CD14-positive monocyte (primary cell): ENCODE measurements at regions not wholly inside any gene's neighbourhood (a gene's known extent, or its start where the extent isn't known, plus 50 kb on each side); places are given as distances from the start of the nearest gene placed in this dataset.

Experiments
- DNase-seq, 3 donors: peaks; one replicate each; pipeline ENCODE4 v3.0.0-alpha.2; 2011 to 2022
- H2AFZ ChIP-seq: 2 replicates; pipeline ENCODE4 v1.6.0; 2012; ENCODE audit warnings: mild to moderate bottlenecking, low read depth, low read length, inconsistent platforms; ENCODE audit not compliant: insufficient read depth, poor library complexity, severe bottlenecking
- H3K27ac ChIP-seq, 2 donors: 1 replicate in 1 of 2; 2 replicates in 1 of 2; pipeline ENCODE4 v1.5.1; 2012 to 2013; ENCODE audit warnings: low read length in 2 of 2, control low read depth in 1 of 2, inconsistent platforms in 1 of 2, low read depth in 1 of 2, mild to moderate bottlenecking in 1 of 2
- H3K27me3 ChIP-seq, 2 donors: one replicate each; pipeline versions ENCODE4 v1.6.0 to v1.6.1; 2011 to 2013; ENCODE audit warnings: low read length in 2 of 2; ENCODE audit not compliant: control insufficient read depth in 2 of 2, insufficient read depth in 2 of 2
- H3K36me3 ChIP-seq, 2 donors: replicated peaks in 1 of 2; 1 replicate in 1 of 2; 2 replicates in 1 of 2; pipeline versions ENCODE4 v1.5.1 to v1.6.1; 2012 to 2013; ENCODE audit warnings: low read length in 2 of 2, control low read depth in 1 of 2, inconsistent platforms in 1 of 2, mild to moderate bottlenecking in 1 of 2; ENCODE audit not compliant: insufficient read depth in 2 of 2, control insufficient read depth in 1 of 2
- H3K4me1 ChIP-seq, 2 donors: 1 replicate in 1 of 2; 2 replicates in 1 of 2; pipeline versions ENCODE4 v1.5.1 to v1.6.1; 2012 to 2013; ENCODE audit warnings: low read length in 2 of 2, control low read depth in 1 of 2, inconsistent platforms in 1 of 2, mild to moderate bottlenecking in 1 of 2, moderate library complexity in 1 of 2; ENCODE audit not compliant: insufficient read depth in 2 of 2, control insufficient read depth in 1 of 2
- H3K4me2 ChIP-seq: replicated peaks from 2 replicates; pipeline ENCODE3; 2012; ENCODE audit warnings: low read length, moderate library complexity, mild to moderate bottlenecking; ENCODE audit not compliant: poor library complexity, severe bottlenecking; ENCODE audit errors: extremely low read depth
- H3K4me3 ChIP-seq, 3 experiments: fragments of 200-600 bp in 1 of 3; sonication (generic) in 1 of 3; replicated peaks in 1 of 3; 1 replicate in 2 of 3; 2 replicates in 1 of 3; pipeline ENCODE4 v1.5.1; 2011 to 2013; ENCODE audit warnings: low read length in 3 of 3, mild to moderate bottlenecking in 3 of 3, control low read depth in 2 of 3, low read depth in 2 of 3, inconsistent platforms in 1 of 3, moderate library complexity in 1 of 3
- H3K79me2 ChIP-seq: 2 replicates; pipeline ENCODE4 v1.6.0; 2012; ENCODE audit warnings: mild to moderate bottlenecking, control low read depth, inconsistent platforms, low read length, moderate library complexity; ENCODE audit not compliant: insufficient read depth
- H3K9ac ChIP-seq: 2 replicates; pipeline ENCODE4 v1.6.0; 2017; ENCODE audit warnings: low read length, mild to moderate bottlenecking; ENCODE audit not compliant: insufficient read depth, poor library complexity, severe bottlenecking
- H3K9me3 ChIP-seq, 2 donors: replicated peaks in 1 of 2; 1 replicate in 1 of 2; 2 replicates in 1 of 2; pipeline versions ENCODE4 v1.5.1 to v1.6.1; 2012 to 2013; ENCODE audit warnings: low read length in 2 of 2, control low read depth in 1 of 2; ENCODE audit not compliant: control insufficient read depth in 1 of 2, insufficient read depth in 1 of 2
- H4K20me1 ChIP-seq: 2 replicates; pipeline ENCODE4 v1.6.0; 2012; ENCODE audit warnings: mild to moderate bottlenecking, low read length, control low read depth, moderate library complexity; ENCODE audit not compliant: insufficient read depth
- H3K27ac Mint-ChIP-seq, 7 donors: one replicate each; pipeline ENCODE4 v1.8.0; 2020; ENCODE audit warnings: mild to moderate bottlenecking in 7 of 7, mixed read lengths in 7 of 7, moderate library complexity in 6 of 7, inconsistent platforms in 2 of 7
- H3K27me3 Mint-ChIP-seq, 3 donors: one replicate each; pipeline ENCODE4 v1.8.0; 2021 to 2022; ENCODE audit warnings: low read depth in 3 of 3, mild to moderate bottlenecking in 3 of 3, mixed read lengths in 3 of 3, moderate library complexity in 3 of 3, inconsistent platforms in 1 of 3
- H3K36me3 Mint-ChIP-seq, 2 donors: one replicate each; pipeline ENCODE4 v1.8.0; 2020; ENCODE audit warnings: mixed read lengths in 2 of 2, inconsistent platforms in 1 of 2, mild to moderate bottlenecking in 1 of 2
- H3K4me1 Mint-ChIP-seq: one replicate; pipeline ENCODE4 v1.8.0; 2020; ENCODE audit warnings: mild to moderate bottlenecking, mixed read lengths
- H3K4me3 Mint-ChIP-seq, 2 donors: one replicate each; pipeline ENCODE4 v1.8.0; 2020; ENCODE audit warnings: mild to moderate bottlenecking in 2 of 2, mixed read lengths in 2 of 2, moderate library complexity in 1 of 2
- H3K9me3 Mint-ChIP-seq, 7 donors: one replicate each; pipeline ENCODE4 v1.8.0; 2020 to 2022; ENCODE audit warnings: mixed read lengths in 7 of 7, mild to moderate bottlenecking in 6 of 7, moderate library complexity in 6 of 7, inconsistent platforms in 2 of 7
- CTCF ChIP-seq: fragments of 200-600 bp; IDR thresholded peaks from one replicate; pipeline ENCODE4 v1.8.0; 2022; ENCODE audit warnings: antibody characterized with exemption, mild to moderate bottlenecking
- WGBS: methylation state at CpG from one replicate; pipeline ENCODE4 v1.1.5; 2013; ENCODE audit warnings: missing lambda C conversion rate; ENCODE audit not compliant: insufficient coverage; 5-methylcytosine and 5-hydroxymethylcytosine counted together
- intact Hi-C, 2 donors: fragments of 100-400 bp; cut with micrococcal nuclease; formaldehyde crosslinking; loops; one replicate each; pipeline versions ENCODE4 v1.15.0 to v1.15.1; 2023

- peaks cover 3 to 9% (median 4%) of the 10 kb centered on the region in 3 donors for H3K27me3 Mint-ChIP-seq
- peaks cover 2 to 4% of the 10 kb centered on the region in 2 donors for H3K36me3 Mint-ChIP-seq
Measured at GRCh38 chr2:215636816-215637215, 200.9 kb upstream of the FN1 start.

GRCh38 chr2:215635788-215636139 lies 199.9 kb upstream of the FN1 start:
- no peak overlapping the region for H2AFZ ChIP-seq
- H3K9me3 ChIP-seq = peaks cover 17 to 18% of the 10 kb centered on the region in 2 donors
- Mint-ChIP-seq H3K27ac (no peak overlapping the region), H3K27me3 (peaks cover 2 to 9% (median 3%) of the 10 kb centered on the region in 3 donors), H3K36me3 (peaks cover 2 to 4% of the 10 kb centered on the region in 2 donors), H3K4me3 (no peak overlapping the region), H3K9me3 (peaks cover 29 to 45% (median 39%) of the 10 kb centered on the region in 7 donors), H3K4me1 (no peaks in the 10 kb centered on the region)
- no peak overlapping the region for H3K27ac ChIP-seq
- H3K4me3 ChIP-seq = no peak overlapping the region
- H3K79me2 ChIP-seq = no peaks in the 10 kb centered on the region
- no peaks in the 10 kb centered on the region for H4K20me1 ChIP-seq
- no peaks in the 10 kb centered on the region for H3K4me1 ChIP-seq
- no peaks in the 10 kb centered on the region for H3K36me3 ChIP-seq
- no peak for TF ChIP-seq CTCF
- 100% methylated on average over 1 of the region's 2 CpGs for WGBS
- H3K9ac ChIP-seq = no peak overlapping the region
- DNase-seq = no peak
- intact Hi-C loops = no loop called here
- no peak overlapping the region for H3K4me2 ChIP-seq
- H3K27me3 ChIP-seq = no peaks in the 10 kb centered on the region

More at GRCh38 chr2:215636816-215637215, 200.9 kb upstream of the FN1 start:
- Histone ChIP-seq H3K27me3 (no peaks in the 10 kb centered on the region), H3K79me2 (no peaks in the 10 kb centered on the region), H3K4me1 (no peaks in the 10 kb centered on the region), H3K36me3 (no peaks in the 10 kb centered on the region), H3K9me3 (peaks cover 15 to 17% of the 10 kb centered on the region in 2 donors), H3K4me2 (no peak overlapping the region), H2AFZ (no peak overlapping the region), H3K27ac (no peak overlapping the region), H3K9ac (no peak overlapping the region), H4K20me1 (no peaks in the 10 kb centered on the region), H3K4me3 (no peak overlapping the region)
- TF ChIP-seq CTCF = no peak
- no peak overlapping the region for H3K27ac Mint-ChIP-seq
- H3K4me1 Mint-ChIP-seq = no peaks in the 10 kb centered on the region
- WGBS = 63% methylated on average over 3 of the region's 3 CpGs
- no peak overlapping the region for H3K4me3 Mint-ChIP-seq
- no peak for DNase-seq
- intact Hi-C loops = no loop called here
- H3K9me3 Mint-ChIP-seq = peaks cover 29 to 40% (median 36%) of the 10 kb centered on the region in 7 donors
